GF-D8 (cell line): ENCODE measurements at regions not wholly inside any gene's neighbourhood (a gene's known extent, or its start where the extent isn't known, plus 50 kb on each side); places are given as distances from the start of the nearest gene placed in this dataset.
"Not testable (repeated sequence)": the region's sequence is repeated elsewhere in the genome, so short reads cannot be mapped to it uniquely, and the experiment has no call there.

ENCODE experiments used
- DNase-seq: peaks from one replicate; lab custom pipeline; 2025; lab: John Stamatoyannopoulos, UW

GRCh38 chr6:8180327-8181159 lies 78.2 kb upstream of the EEF1E1 start:
- DNase-seq = no peak

DNA sequence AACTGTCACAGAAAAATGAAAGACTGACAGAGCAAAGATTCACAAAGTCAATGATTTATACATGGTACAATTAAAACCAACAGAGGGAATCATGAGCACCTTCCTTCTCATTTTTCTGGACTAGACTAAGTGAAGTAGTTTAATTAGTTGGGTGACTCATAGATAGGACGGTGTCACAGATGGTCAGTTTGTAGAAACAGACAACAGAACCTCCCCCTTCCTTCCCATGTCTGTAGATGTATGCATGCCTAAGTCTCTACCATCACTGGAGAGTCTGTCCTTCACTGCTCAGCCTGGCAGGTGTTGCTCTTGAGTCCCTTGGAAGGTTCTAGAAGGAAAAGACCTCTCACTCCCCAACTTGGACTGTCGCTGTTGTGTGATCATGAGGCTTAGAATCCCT lies 75.4 kb upstream of the EEF1E1 start:
- no peak for DNase-seq

- no peak for DNase-seq
These were observed 72.9 kb upstream of the EEF1E1 start for GRCh38 chr6:8175046-8175777.

DNA sequence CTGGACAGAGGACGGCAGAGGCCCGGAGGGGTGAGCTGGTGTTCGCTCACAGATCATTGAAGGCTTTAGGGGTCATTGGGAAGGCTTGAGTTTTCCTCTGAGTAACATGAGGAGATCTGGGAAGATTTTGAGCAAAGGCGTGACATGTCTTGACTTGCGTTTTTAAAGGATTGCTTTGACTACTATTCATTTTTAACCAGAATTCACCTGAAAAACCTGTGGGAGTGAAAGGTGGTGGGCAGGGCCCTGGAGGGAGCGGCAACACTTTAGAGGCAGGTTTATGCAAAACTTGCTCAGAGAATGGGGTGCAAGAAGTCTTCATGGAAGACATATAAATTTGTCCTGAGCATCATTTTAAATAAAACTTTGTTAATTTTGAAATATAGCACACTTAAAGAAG lies 72.2 kb upstream of the EEF1E1 start:
- no peak for DNase-seq

DNA sequence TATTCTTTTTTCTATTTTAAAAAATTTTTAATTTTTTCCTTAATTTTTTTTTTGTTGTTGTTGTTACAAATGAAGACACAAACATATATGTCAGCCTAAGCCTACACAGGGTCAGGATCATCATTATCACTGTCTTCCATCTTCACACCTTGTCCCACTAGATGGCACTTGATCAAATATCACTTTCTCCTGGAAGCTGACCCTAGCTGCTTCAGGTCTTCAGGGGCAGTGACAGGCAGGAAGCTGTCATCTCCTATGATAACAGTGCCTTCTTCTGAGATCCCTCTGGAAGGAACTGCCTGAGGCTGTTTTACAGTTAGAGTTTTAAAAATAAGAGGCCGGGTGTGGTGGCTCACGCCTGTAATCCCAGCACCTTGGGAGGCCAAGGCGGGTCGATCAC lies 70.2 kb upstream of the EEF1E1 start:
- DNase-seq = no peak

DNA sequence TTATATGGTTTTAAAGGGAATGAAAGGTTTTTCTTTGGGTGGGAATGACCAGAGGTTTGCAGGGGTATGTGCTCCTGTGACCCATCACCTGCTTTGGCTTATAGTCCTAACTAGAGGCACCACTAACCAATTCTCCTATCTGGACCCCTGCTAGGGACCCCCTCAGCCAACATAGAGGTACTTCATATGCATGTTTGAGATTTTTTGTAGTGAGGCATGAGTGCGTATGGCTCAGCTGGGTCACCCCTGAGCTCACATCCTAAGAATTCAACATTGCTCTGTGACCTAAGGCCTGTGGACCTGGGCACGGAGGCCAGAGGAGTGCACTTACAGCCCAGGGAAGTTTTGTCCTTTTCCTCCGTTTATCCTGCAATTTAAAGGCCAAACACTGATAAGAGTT lies 68.4 kb upstream of the EEF1E1 start:
- no peak for DNase-seq

DNA sequence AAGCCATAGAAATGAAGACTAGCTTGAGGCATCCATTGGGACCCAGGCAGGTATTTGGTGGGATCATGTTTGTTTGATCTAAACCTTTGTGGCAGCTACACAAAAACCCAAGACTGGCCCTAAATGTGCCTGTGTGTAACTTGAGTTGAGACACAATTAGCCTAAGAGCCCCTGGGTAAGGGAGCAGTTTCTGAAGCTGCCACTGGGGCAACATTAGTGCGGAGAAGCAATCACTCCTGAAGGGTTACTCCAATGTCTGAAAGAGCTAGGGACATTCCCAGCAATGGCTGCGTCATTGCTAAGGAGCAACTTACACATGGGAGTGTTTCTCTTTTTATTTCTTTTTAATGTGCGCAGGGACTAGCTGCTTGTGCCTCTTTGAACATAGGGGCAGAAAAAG lies 67.9 kb upstream of the EEF1E1 start:
- DNase-seq = no peak

- DNase-seq = no peak
These were observed 63.8 kb upstream of the EEF1E1 start for GRCh38 chr6:8166156-8166555.

GRCh38 chr6:8165008-8165407 lies 62.7 kb upstream of the EEF1E1 start:
- not testable (repeated sequence) for DNase-seq

GRCh38 chr6:8164281-8164680 lies 61.9 kb upstream of the EEF1E1 start:
- not testable (repeated sequence) for DNase-seq

- no peak for DNase-seq
These were observed 57.6 kb upstream of the EEF1E1 start for GRCh38 chr6:8159966-8160365.

DNA sequence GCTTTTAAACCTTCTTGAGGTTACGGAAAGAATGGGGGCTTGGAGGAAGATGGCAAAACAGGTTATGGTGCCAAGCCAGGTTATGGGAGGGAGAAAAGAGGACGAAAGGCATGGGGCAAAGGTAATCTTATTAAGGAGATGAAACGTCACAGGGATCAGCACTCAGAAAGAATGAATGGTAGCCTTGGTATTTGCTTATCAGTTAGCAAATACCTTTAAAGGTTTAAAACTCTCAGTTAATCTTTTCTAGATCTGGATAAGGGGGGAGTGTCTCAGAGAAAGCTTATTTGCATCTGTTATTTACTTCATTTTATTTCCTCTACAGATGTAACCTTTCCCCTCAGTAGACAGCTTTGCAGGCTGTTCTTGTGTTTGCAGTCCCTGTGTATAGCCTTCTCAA lies 55.5 kb upstream of the EEF1E1 start:
- no peak for DNase-seq

DNA sequence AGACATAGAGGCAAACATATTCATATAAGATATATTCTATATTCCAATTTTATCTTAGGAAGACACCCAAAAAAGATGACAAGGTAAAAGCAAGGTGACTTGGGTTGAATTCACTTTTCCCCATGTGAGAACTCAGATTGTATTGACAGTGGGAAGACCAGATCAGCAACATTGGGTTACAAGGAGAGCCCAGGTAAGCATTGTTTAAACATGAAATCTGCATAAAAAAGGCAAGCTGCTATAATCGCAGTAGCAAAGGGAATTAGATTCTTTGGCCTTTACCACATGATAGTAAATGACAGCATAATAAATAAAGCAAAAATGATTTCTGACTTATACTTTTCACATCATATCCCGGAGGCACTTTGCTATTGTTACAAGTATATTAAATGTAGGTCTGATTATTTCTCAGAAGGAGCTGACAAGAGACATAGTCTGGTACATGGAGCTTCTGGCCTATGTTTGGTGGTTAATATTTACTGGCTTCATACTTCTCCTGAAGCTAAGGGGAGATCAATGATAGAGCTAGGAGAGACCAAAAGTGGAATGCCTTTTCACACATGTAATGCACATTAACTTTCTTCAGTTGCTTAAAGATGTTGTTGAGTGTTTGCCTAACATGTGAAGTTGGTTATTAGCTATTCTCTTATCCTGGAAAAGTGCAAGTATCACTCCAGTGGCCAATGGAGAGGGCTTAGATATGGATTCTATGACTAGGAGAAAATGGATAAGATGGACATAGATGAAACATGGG lies 53.1 kb upstream of the EEF1E1 start:
- DNase-seq = no peak
